Spleen (tissue), 7 donors: ENCODE measurements at regions not wholly inside any gene's neighbourhood (a gene's known extent, or its start where the extent isn't known, plus 50 kb on each side); places are given as distances from the start of the nearest gene placed in this dataset.

ENCODE experiments used
- POLR2A ChIP-seq, 3 donors: fragments of 450-650 bp; IDR thresholded peaks; one replicate each; pipeline ENCODE4 v1.5.1; 2017; ENCODE audit warnings: antibody characterized with exemption in 3 of 3, mild to moderate bottlenecking in 1 of 3
- TF ChIP-seq, protein P1 (sequence below), 11 experiments: fragments of 200-600 bp in 7 of 11; fragments of 450-650 bp in 4 of 11; sonication (generic) in 4 of 11; IDR thresholded peaks in 8 of 11; conservative IDR thresholded peaks in 3 of 11; 1 replicate in 7 of 11; 2 replicates in 4 of 11; pipeline versions ENCODE4 v1.4.0 to v1.8.0; 2016 to 2021; ENCODE audit warnings: antibody characterized with exemption in 11 of 11, inconsistent platforms in 4 of 11, mild to moderate bottlenecking in 1 of 11
- donor health status: DM: no; HTN: no; CAD: no; lungs with moderate emphysema.
- donor health status: DM: no; HTN: no; CAD: no.
- donor health status: DM: no; HTN: no; CAD: no.

DNA sequence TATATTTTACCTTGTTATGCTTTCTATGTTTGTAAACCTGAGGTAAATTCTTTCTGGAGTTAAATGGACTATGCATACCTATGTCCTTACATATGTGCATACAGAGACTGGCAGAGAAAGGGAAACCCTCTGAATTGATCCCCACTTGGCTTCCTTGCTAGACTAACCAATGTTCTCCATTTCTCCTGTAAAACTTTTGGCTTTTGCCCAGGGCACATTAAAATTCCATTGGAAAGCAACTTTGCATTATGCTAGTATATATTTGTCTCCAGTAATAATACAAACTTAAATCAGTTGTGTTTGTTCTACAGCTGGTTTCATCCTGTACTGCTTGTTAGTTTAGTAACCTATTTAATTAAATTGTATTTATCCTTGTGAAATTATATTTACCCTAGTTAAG lies 646.0 kb upstream of the MARCKS start:
- TF ChIP-seq, protein P1, sequence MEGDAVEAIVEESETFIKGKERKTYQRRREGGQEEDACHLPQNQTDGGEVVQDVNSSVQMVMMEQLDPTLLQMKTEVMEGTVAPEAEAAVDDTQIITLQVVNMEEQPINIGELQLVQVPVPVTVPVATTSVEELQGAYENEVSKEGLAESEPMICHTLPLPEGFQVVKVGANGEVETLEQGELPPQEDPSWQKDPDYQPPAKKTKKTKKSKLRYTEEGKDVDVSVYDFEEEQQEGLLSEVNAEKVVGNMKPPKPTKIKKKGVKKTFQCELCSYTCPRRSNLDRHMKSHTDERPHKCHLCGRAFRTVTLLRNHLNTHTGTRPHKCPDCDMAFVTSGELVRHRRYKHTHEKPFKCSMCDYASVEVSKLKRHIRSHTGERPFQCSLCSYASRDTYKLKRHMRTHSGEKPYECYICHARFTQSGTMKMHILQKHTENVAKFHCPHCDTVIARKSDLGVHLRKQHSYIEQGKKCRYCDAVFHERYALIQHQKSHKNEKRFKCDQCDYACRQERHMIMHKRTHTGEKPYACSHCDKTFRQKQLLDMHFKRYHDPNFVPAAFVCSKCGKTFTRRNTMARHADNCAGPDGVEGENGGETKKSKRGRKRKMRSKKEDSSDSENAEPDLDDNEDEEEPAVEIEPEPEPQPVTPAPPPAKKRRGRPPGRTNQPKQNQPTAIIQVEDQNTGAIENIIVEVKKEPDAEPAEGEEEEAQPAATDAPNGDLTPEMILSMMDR (IDR thresholded peaks at IDR 0.05 in 8 of 11, conservative IDR thresholded peaks at IDR 0.05 in 3 of 11), result no peak
- TF ChIP-seq POLR2A (IDR thresholded peaks at IDR 0.05), result no peak
